Activated T-cell treated with anti-CD3 and anti-CD28 coated beads, Interleukin-2, amount 50 U/mL, for 72 hours (primary cell): ENCODE measurements at regions not wholly inside any gene's neighbourhood (a gene's known extent, or its start where the extent isn't known, plus 50 kb on each side); places are given as distances from the start of the nearest gene placed in this dataset.
"Not testable (repeated sequence)": the region's sequence is repeated elsewhere in the genome, so short reads cannot be mapped to it uniquely, and the experiment has no call there.

Experiments
- ATAC-seq, 2 donors: fragments of 150-1000 bp; cut with Tn5 transposase; replicated peaks in 1 of 2; 2 replicates each; pipeline ENCODE4 v1.10.0; 2021; ENCODE audit warnings: moderate library complexity in 2 of 2, mild to moderate bottlenecking in 1 of 2
- DNase-seq, 2 donors: peaks; one replicate each; pipeline ENCODE4 v3.0.0; 2021 to 2022; ENCODE audit warnings: mixed read lengths in 1 of 2
- H3K27ac Mint-ChIP-seq: one replicate; pipeline ENCODE4 v1.8.0; 2022; ENCODE audit warnings: mild to moderate bottlenecking, moderate library complexity, mixed read lengths
- H3K27me3 Mint-ChIP-seq: one replicate; pipeline ENCODE4 v1.8.0; 2022; ENCODE audit warnings: low read depth, mixed read lengths
- H3K36me3 Mint-ChIP-seq, 2 donors: one replicate each; pipeline ENCODE4 v1.8.0; 2022; ENCODE audit warnings: mixed read lengths in 2 of 2, mild to moderate bottlenecking in 1 of 2; ENCODE audit not compliant: insufficient read depth in 2 of 2
- H3K4me1 Mint-ChIP-seq: one replicate; pipeline ENCODE4 v1.8.0; 2022; ENCODE audit warnings: low read depth, mixed read lengths
- H3K4me3 Mint-ChIP-seq, 2 donors: one replicate each; pipeline ENCODE4 v1.8.0; 2022; ENCODE audit warnings: mild to moderate bottlenecking in 2 of 2, mixed read lengths in 2 of 2, moderate library complexity in 2 of 2
- H3K9me3 Mint-ChIP-seq, 2 donors: one replicate each; pipeline ENCODE4 v1.8.0; 2022; ENCODE audit warnings: mixed read lengths in 2 of 2

DNA sequence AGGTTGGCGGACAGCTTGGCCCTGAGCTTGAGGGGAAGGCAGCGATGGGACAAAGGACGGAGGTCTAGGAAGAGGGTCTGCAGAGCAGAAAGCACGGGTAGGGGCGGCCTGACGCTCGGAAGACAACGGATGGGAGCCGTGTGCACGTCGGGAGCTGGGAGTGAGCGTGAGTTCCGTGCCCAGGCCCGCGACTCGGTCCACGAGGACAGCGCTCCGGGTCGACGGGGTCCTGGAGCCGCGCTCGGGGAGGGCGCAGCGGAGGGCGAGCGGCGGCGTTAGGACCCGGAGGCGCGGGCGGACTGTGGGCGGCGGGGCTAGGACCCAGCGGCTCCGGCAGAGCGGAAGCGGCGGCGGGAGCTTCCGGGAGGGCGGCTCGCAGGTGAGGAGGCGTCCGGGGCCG lies 149.3 kb downstream of the OR4F15 start:
- ATAC-seq, DNase-seq: not testable (repeated sequence)

DNA sequence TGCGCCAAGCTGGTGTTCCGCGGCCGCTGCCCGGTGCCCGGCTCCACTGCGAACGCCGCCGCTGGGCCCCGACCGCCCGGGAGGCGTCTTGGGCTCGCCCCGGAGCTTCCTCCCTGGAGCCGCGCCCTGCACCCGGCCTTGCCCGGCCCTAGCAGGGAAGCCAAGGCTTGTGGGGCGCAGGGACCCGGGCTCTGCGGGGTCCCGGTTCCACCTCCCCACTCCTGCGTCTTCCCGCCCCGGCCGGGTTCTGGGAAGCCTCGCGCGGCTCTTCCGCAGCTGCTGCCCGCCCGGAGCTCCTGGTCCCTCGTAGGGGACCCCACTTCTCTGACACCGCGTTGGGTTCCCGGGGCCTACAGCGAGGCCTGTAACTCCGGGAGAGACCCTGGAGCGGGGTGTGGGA lies 149.8 kb downstream of the OR4F15 start:
- H3K27ac Mint-ChIP-seq, H3K4me1 Mint-ChIP-seq, DNase-seq, H3K36me3 Mint-ChIP-seq, H3K27me3 Mint-ChIP-seq, ATAC-seq, H3K9me3 Mint-ChIP-seq: not testable (repeated sequence)
- H3K4me3 Mint-ChIP-seq, result peak overlapping the region in 1 of 2 donors; percentile 58

More for the DNA sequence above, 149.3 kb downstream of the OR4F15 start:
- H3K4me1 Mint-ChIP-seq, H3K36me3 Mint-ChIP-seq, H3K9me3 Mint-ChIP-seq, H3K27ac Mint-ChIP-seq, H3K27me3 Mint-ChIP-seq: not testable (repeated sequence)
- peak overlapping the region; percentile 57 to 78 for H3K4me3 Mint-ChIP-seq

DNA sequence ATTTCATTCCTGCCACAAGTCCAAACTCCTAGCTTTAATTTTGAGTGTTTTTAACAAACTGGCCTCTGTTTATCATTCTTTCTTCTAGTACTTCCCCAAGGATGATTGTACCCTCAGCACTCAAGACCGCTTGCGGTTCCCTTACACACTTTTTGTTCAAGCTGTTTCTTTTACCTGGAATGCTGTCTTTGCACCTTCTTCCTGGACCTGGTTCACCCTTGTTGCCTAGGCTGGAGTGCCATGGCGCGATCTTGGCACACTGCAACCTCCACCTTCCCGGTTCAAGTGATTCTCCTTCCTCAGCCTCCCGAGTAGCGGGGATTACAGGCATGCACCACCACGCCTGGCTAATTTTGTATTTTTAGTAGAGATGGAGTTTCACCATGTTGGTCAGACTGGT lies 151.7 kb downstream of the OR4F15 start:
- DNase-seq, result not testable (repeated sequence)

DNA sequence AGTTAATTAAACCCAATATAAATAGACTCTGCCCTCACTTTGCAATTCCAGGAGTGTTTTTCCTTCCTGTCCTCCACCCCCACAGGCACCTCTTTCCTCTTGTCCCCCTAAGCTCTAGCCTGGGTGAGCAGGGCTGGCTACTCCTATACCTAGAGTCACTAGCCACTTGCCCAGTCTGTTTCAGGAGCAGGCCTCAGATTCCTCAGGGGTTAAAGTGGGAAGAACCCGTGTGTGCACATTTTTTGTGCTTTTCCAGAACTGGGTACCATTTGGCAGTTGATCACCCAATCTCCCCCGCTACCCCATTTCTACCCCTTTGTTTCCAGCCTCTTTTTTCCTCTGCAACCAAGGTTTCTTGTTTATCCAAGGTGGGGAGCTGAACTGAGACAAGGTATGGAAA lies 153.4 kb downstream of the OR4F15 start:
- not testable (repeated sequence) for ATAC-seq, H3K9me3 Mint-ChIP-seq, H3K4me1 Mint-ChIP-seq, H3K4me3 Mint-ChIP-seq, DNase-seq, H3K36me3 Mint-ChIP-seq, H3K27me3 Mint-ChIP-seq, H3K27ac Mint-ChIP-seq

More for the DNA sequence above, 151.7 kb downstream of the OR4F15 start:
- H3K4me1 Mint-ChIP-seq, ATAC-seq, H3K36me3 Mint-ChIP-seq, H3K9me3 Mint-ChIP-seq, H3K27ac Mint-ChIP-seq, H3K27me3 Mint-ChIP-seq, H3K4me3 Mint-ChIP-seq: not testable (repeated sequence)

DNA sequence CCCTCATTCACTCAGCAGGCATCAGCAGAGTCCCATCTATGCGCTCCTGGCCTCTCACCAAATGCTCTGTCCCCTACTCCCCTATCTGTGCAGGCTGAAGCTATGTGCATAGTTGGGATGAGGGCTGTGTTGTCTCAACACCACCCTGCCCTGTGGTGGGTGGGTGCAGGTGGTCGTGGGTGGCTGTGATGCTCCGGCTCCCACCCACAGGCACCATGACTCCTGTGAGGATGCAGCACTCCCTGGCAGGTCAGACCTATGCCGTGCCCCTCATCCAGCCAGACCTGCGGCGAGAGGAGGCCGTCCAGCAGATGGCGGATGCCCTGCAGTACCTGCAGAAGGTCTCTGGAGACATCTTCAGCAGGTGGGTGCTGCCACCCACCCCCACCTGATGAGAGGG lies 153.9 kb downstream of the OR4F15 start:
- not testable (repeated sequence) for DNase-seq, H3K27ac Mint-ChIP-seq, H3K4me1 Mint-ChIP-seq, ATAC-seq, H3K4me3 Mint-ChIP-seq, H3K27me3 Mint-ChIP-seq, H3K9me3 Mint-ChIP-seq, H3K36me3 Mint-ChIP-seq

DNA sequence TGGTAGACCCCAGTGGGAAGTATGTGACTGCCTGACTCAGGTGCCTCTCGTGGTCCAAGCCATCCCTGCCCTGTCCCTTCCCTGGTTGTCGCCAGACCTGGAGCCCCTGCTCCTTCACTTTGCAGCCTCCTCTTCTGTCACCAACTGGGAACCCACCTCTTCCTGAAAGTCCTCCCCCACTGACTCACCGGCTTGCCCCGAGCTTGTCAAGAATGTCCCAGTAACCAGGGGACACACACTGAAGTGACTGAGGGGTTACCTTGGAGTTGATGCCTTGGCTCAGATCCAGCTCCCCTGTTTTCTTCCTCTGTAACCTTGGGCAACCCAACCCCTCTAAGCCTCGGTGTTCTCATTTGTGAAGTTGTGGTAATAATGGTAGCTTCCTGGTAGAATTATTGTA lies 155.4 kb downstream of the OR4F15 start:
- not testable (repeated sequence) for ATAC-seq, H3K27me3 Mint-ChIP-seq, H3K9me3 Mint-ChIP-seq, H3K27ac Mint-ChIP-seq, H3K36me3 Mint-ChIP-seq, H3K4me1 Mint-ChIP-seq, DNase-seq, H3K4me3 Mint-ChIP-seq

DNA sequence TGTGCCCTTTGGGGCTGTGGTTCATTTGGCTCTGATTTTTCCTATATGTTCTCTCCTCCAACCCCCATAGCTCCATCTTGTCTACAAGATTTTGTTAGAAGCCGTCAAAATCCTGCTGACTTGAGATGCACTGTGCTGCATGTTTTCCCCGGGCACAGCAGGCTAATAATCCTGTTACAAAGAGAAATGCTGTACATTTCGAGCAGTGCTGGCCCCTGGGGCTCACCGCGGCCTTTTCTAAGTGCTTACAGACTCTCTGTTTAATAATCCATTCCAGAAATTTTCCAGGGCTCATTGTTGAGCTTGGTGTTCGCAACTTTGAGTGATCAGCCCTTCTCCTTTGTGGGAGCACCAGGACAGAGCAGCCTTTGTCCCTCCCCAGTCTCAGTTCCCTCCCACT lies 158.6 kb downstream of the OR4F15 start:
- H3K4me3 Mint-ChIP-seq, H3K27me3 Mint-ChIP-seq, DNase-seq, H3K9me3 Mint-ChIP-seq, ATAC-seq, H3K4me1 Mint-ChIP-seq, H3K27ac Mint-ChIP-seq, H3K36me3 Mint-ChIP-seq: not testable (repeated sequence)

DNA sequence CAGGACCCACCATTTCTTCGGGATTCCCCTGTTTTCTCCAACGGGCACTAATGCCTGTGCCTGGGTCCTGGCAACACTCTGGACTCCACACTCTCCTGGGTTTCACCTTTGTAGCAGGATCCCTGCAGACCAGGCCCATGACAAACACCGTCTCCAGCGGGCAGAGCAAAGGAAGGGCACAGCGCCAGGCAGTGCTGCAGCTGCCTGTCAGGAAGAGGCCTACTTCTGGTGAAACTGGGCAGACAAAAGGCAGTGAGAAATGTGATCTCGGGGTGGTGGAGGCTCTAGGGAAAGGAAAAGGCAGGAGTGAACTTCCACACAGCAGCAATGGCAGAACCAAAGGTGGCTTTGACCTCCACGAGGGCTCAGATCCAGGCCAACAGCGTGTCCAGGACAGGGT lies 165.3 kb downstream of the OR4F15 start:
- not testable (repeated sequence) for H3K4me1 Mint-ChIP-seq, H3K36me3 Mint-ChIP-seq, H3K27ac Mint-ChIP-seq, H3K4me3 Mint-ChIP-seq, H3K9me3 Mint-ChIP-seq, DNase-seq, H3K27me3 Mint-ChIP-seq, ATAC-seq

DNA sequence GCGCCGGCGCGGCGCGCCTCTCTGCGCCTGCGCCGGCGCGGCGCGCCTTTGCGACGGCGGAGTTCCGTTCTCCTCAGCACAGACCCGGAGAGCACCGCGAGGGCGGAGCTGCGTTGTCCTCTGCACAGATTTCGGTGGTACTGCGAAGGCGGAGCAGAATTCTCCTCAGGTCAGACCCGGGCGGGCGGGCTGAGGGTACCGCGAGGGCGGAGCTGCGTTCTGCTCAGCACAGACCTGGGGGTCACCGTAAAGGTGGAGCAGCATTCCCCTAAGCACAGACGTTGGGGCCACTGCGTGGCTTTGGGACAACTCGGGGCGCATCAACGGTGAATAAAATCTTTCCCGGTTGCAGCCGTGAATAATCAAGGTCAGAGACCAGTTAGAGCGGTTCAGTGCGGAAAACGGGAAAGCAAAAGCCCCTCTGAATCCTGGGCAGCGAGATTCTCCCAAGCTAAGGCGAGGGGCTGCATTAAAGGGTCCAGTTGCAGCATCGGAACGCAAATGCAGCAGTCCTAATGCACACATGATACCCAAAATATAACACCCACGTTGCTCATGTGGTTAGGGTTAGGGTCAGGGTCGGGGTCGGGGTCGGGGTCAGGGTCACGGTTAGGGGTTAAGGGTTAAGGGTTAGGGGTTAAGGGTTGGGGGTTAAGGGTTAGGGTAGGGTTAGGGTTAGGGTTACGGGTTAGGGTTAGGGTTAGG lies 168.4 kb downstream of the OR4F15 start:
- H3K4me3 Mint-ChIP-seq, H3K9me3 Mint-ChIP-seq, H3K27me3 Mint-ChIP-seq, H3K27ac Mint-ChIP-seq, H3K4me1 Mint-ChIP-seq, H3K36me3 Mint-ChIP-seq: not testable (repeated sequence)
- ATAC-seq (peak in 1 of 2 donors; percentile 65), DNase-seq (peak in 1 of 2 donors; percentile 56)
